Esophagus squamous epithelium (tissue), 5 donors: ENCODE measurements at regions not wholly inside any gene's neighbourhood (a gene's known extent, or its start where the extent isn't known, plus 50 kb on each side); places are given as distances from the start of the nearest gene placed in this dataset.

Experiments
- DNase-seq: peaks from one replicate; lab custom pipeline; 2025; lab: John Stamatoyannopoulos, UW
- H3K27ac ChIP-seq, 4 donors: fragments of 200-600 bp; sonication (generic); one replicate each; pipeline ENCODE4 v1.5.1; 2016 to 2019; ENCODE audit warnings: mild to moderate bottlenecking in 1 of 4
- H3K27me3 ChIP-seq, 4 donors: fragments of 200-600 bp; sonication (generic); 1 replicate in 3 of 4; 2 replicates in 1 of 4; pipeline versions ENCODE4 v1.5.1 to v1.6.0; 2017 to 2021; ENCODE audit warnings: antibody characterized with exemption in 1 of 4
- H3K36me3 ChIP-seq, 3 donors: fragments of 200-600 bp; sonication (generic); one replicate each; pipeline ENCODE4 v1.5.1; 2016 to 2019
- H3K4me1 ChIP-seq, 3 donors: fragments of 200-600 bp; sonication (generic); one replicate each; pipeline ENCODE4 v1.5.1; 2017 to 2019
- H3K4me3 ChIP-seq, 4 donors: fragments of 200-600 bp; sonication (generic); 1 replicate in 3 of 4; 2 replicates in 1 of 4; pipeline ENCODE4 v1.5.1; 2016 to 2019; ENCODE audit warnings: mild to moderate bottlenecking in 2 of 4, moderate library complexity in 1 of 4
- H3K9me3 ChIP-seq, 3 donors: fragments of 200-600 bp; sonication (generic); one replicate each; pipeline ENCODE4 v1.5.1; 2016 to 2019
- POLR2A ChIP-seq, 4 donors: fragments of 450-650 bp; IDR thresholded peaks; one replicate each; pipeline ENCODE4 v1.6.1; 2017; ENCODE audit warnings: antibody characterized with exemption in 4 of 4, mild to moderate bottlenecking in 4 of 4, moderate library complexity in 3 of 4
- WGBS, 2 donors: methylation state at CpG; one replicate each; pipeline ENCODE4 v1.1.5; 2018; 5-methylcytosine and 5-hydroxymethylcytosine counted together
- intact Hi-C: fragments of 100-400 bp; cut with DNase I; formaldehyde crosslinking; loops from one replicate; pipeline ENCODE4 v1.15.0; 2022
- TF ChIP-seq, protein P1 (sequence below), 6 experiments: fragments of 450-650 bp in 4 of 6; fragments of 200-600 bp in 2 of 6; sonication (generic) in 2 of 6; IDR thresholded peaks; one replicate each; pipeline ENCODE4 v1.5.1; 2016 to 2019; ENCODE audit warnings: antibody characterized with exemption in 6 of 6, mild to moderate bottlenecking in 4 of 6, moderate library complexity in 4 of 6
- donor health status: DM: yes; HTN: yes; CAD: no.

DNA sequence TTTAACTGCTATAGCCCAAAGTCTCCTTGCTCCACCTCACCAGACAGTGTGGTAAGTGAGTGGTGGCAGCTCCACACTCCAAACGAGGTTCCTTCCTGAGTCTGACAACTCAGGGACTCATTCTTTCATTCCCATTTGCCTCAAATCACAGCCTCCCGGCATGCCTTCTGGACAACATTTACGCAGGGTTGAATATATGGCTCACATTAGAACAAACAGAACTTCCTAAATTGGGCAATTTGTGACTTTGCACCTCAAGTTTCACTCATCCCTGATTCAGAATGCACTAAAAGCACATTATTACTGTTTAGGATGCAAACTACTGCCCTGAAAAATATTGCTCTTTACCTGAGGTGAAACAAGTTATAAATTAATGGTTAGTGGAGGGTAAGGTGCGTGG, 224.6 kb upstream of the PPARGC1A start:
- Histone ChIP-seq H3K36me3 (no peaks in the 10 kb centered on the region), H3K9me3 (no peaks in the 10 kb centered on the region), H3K4me1 (no peaks in the 10 kb centered on the region), H3K4me3 (no peak overlapping the region), H3K27ac (no peak overlapping the region), H3K27me3 (no peaks in the 10 kb centered on the region)
- 68 to 72% methylated on average over 4 of the region's 4 CpGs for WGBS, 2 donors
- no peak for DNase-seq
- TF ChIP-seq, protein P1, sequence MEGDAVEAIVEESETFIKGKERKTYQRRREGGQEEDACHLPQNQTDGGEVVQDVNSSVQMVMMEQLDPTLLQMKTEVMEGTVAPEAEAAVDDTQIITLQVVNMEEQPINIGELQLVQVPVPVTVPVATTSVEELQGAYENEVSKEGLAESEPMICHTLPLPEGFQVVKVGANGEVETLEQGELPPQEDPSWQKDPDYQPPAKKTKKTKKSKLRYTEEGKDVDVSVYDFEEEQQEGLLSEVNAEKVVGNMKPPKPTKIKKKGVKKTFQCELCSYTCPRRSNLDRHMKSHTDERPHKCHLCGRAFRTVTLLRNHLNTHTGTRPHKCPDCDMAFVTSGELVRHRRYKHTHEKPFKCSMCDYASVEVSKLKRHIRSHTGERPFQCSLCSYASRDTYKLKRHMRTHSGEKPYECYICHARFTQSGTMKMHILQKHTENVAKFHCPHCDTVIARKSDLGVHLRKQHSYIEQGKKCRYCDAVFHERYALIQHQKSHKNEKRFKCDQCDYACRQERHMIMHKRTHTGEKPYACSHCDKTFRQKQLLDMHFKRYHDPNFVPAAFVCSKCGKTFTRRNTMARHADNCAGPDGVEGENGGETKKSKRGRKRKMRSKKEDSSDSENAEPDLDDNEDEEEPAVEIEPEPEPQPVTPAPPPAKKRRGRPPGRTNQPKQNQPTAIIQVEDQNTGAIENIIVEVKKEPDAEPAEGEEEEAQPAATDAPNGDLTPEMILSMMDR (IDR thresholded peaks at IDR 0.05) = no peak
- no peak for TF ChIP-seq POLR2A (IDR thresholded peaks at IDR 0.05)
- intact Hi-C loops = no loop called here

DNA sequence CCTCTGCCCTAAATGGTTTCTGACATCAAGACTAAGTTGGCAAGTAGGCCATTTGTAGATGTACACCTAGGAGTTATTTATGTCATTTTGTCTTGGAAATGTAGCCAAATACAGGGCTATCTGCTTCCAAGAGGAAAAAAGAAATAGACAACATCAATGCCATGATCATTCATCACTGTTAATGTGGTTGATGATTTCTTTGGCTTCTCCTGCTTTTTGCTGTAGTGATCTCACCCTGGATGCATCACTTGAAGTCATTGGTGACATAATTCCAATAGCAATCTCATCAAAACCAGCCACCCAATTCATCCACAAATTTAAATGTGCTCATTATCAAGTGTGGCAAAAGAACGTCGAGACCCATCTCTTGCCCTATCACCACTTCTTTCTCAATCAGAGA, 222.6 kb upstream of the PPARGC1A start:
- WGBS, 2 donors = 88 to 89% methylated on average over 2 of the region's 2 CpGs
- TF ChIP-seq, protein P1 (IDR thresholded peaks at IDR 0.05) = no peak
- TF ChIP-seq POLR2A (IDR thresholded peaks at IDR 0.05) = no peak
- H3K27ac ChIP-seq = no peak overlapping the region
- no peaks in the 10 kb centered on the region for H3K4me1 ChIP-seq
- intact Hi-C loops = no loop called here
- DNase-seq = no peak
- no peak overlapping the region for H3K4me3 ChIP-seq
- H3K27me3 ChIP-seq = no peaks in the 10 kb centered on the region
- no peaks in the 10 kb centered on the region for H3K9me3 ChIP-seq
- no peaks in the 10 kb centered on the region for H3K36me3 ChIP-seq

DNA sequence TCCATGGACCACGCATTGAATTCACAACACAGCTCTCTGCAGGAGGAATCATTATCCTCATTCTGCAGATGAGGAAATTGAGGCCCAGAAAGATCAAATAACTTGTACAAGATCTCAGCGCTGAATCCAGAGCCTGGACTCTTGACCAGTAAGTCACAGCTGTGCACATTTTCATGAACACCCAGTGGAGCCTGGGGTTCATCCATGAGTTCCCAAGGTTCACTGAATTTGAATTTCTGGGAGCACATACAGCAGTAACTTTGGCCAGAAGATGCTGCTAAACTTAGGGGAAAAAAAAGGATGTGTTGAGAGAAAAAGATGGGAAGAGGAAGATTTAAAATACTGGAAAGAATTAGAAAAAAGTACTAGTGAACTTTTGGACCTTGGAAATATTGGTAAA, 218.7 kb upstream of the PPARGC1A start:
- H3K27me3 ChIP-seq = no peaks in the 10 kb centered on the region
- WGBS, 2 donors = 85 to 100% methylated on average over 2 of the region's 2 CpGs
- no peak for DNase-seq
- no peaks in the 10 kb centered on the region for H3K36me3 ChIP-seq
- TF ChIP-seq, protein P1 (IDR thresholded peaks at IDR 0.05) = no peak
- no peak for TF ChIP-seq POLR2A (IDR thresholded peaks at IDR 0.05)
- H3K4me1 ChIP-seq = peaks cover 0 to 13% (median 5%) of the 10 kb centered on the region in 3 donors
- H3K4me3 ChIP-seq = no peak overlapping the region
- intact Hi-C loops = no loop called here
- H3K27ac ChIP-seq = no peak overlapping the region
- H3K9me3 ChIP-seq = no peaks in the 10 kb centered on the region

DNA sequence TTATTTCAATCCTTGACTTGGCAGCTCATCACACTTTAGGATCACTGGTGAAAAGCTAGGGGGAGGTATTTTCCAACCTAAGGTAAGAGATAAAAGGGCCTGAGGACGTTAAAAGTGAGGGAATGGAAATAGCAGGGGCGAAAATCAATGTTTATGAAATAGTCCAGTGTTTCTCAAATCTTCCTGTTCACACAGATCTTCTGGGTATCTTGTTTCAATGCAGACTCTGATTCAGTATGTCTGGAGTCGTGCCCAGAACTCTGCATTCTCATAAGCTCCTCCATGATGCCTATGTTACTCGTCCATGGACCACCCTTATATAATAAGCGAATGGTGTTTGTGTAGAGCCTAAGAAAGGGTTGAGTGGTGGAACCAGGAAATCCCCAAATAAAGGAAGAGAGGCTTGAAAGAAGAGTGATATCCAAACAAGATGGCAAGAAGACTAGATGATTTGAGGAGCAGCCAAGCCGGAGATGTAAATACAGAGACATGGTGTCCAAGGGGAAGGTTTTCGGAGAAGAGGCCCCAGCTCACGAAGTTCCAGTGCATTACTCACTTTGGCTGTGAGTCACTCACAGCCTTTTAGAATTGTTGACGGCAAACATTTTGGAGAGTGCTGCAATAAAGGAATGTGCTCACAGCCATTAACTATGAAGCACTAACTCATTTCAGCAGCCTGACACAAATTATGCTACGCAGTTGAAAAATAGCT, 215.6 kb upstream of the PPARGC1A start:
- H3K4me1 ChIP-seq = peaks cover 0 to 13% (median 5%) of the 10 kb centered on the region in 3 donors
- DNase-seq = no peak
- intact Hi-C loops = no loop called here
- H3K27me3 ChIP-seq = no peaks in the 10 kb centered on the region
- no peaks in the 10 kb centered on the region for H3K36me3 ChIP-seq
- H3K9me3 ChIP-seq = no peaks in the 10 kb centered on the region
- H3K4me3 ChIP-seq = no peak overlapping the region
- H3K27ac ChIP-seq = peak overlapping the region in 3 of 4 donors; percentile 34 to 69 (median 53)
- no peak for TF ChIP-seq POLR2A (IDR thresholded peaks at IDR 0.05)
- TF ChIP-seq, protein P1 (IDR thresholded peaks at IDR 0.05) = no peak
- 34 to 41% methylated on average over 10 of the region's 10 CpGs for WGBS, 2 donors

DNA sequence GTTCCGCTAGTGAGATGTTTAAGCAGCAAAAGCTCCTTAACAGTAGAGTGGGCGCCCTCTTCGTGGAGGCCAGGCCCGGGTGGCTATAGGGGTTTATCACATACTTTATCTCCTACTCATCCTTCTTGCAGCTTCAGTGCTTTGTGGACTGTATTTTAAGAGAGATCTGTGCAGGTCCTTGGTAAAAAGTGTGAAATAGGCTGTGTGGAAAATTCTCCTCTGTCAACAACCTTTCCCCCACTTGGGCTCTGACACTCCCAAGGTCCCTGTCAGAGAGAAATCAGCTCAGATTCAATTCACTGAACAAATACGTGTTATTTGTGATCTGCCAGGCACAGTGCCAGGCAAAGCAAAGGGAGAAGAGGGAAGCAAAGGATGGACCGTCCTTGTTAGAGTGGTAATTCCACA, 214.3 kb upstream of the PPARGC1A start:
- no peak for DNase-seq
- 59 to 82% methylated on average over 6 of the region's 6 CpGs for WGBS, 2 donors
- no peaks in the 10 kb centered on the region for H3K9me3 ChIP-seq
- H3K27me3 ChIP-seq = no peaks in the 10 kb centered on the region
- H3K27ac ChIP-seq = peak overlapping the region in 3 of 4 donors; percentile 22 to 46 (median 29)
- no peak overlapping the region for H3K4me3 ChIP-seq
- TF ChIP-seq, protein P1 (IDR thresholded peaks at IDR 0.05) = no peak
- no peak for TF ChIP-seq POLR2A (IDR thresholded peaks at IDR 0.05)
- peaks cover 0 to 13% (median 5%) of the 10 kb centered on the region in 3 donors for H3K4me1 ChIP-seq
- intact Hi-C loops = no loop called here
- H3K36me3 ChIP-seq = no peaks in the 10 kb centered on the region
